Retina (tissue), 1 donor: ENCODE measurements at regions not wholly inside any gene's neighbourhood (a gene's known extent, or its start where the extent isn't known, plus 50 kb on each side); places are given as distances from the start of the nearest gene placed in this dataset.

Experiments used
- DNase-seq: peaks from one replicate; pipeline ENCODE4 v3.0.0-alpha.2; 2016

DNA sequence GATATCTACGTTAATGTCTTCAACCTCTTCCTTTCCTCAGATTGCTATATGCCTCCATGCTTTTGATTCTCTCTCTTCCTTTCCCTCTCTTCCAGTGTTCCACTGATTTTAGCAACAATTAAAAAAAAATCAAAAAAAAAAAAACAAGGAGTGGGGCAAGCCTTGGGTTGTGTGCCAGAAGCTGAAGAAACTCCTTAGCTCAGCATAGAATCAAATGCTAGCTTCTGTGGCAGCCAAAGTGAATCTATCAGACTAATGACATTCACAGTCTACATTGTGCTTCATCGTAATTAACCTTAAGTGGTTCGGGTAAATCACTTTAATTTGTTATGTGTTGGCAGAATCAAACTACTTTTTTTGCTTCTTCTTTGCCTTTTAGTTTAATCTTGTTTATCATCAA is 237.3 kb downstream of the TMEM167A start:
- DNase-seq = no peak

DNA sequence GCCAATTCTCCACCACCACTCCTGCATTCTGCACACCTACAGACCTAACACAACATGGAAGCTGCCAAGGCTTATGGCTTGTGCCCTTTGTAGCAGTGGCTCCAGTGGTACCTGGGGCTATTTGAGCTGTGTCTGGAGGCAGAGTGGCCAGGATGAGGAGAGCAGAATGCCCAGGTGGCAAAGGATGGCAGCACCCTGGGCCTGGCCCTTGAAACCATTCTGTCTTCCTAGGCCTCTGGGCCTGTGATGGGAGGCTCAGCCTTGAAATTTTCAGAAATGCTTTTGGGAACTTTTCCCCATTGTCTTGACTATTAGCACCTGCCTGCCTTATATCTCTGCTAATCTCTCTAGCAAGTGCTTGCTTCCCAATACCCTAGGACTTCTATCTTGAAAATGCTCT is 241.7 kb downstream of the TMEM167A start:
- no peak for DNase-seq

GRCh38 chr5:82834151-82834550 is 243.0 kb downstream of the TMEM167A start:
- no peak for DNase-seq

DNA sequence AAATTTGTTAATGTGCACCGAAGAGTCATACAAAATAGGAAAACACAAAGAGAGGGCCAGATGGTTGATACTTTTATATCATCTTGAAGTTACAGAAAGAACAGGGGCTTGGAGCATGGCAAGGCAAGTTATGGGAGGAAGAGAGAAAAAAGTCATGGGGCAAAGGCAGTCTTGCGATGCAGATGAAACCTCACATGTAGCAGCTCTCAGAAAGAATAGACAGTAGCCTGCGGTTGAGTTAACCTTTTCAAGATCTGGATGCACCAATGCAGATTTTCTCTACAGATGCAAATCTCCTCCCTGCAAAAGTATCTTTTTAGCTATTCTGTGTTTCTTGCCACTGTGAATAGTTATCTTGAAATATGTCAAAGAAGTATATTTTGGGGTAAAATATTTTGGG is 243.9 kb downstream of the TMEM167A start:
- no peak for DNase-seq

- DNase-seq = no peak
These were observed 244.7 kb downstream of the TMEM167A start for GRCh38 chr5:82832445-82832844.

DNA sequence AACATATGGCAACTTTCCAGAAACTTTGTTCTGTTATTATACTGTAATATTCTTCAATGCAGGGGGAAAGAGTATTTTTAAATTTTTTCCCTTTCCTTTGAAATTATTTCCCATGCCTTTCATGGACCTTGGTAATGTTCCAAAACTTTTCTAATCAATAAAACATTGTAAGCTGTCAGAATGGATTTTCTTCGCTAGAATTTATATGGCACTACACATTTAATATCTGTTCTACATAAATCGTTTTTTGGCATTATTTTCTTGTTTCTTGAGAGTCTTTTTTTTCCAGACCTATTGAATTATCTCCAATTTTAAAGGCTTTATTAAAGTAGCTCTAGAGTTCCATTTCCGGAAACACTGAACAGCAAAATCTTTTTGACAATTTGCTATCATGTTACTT is 249.0 kb downstream of the TMEM167A start:
- DNase-seq = no peak

DNA sequence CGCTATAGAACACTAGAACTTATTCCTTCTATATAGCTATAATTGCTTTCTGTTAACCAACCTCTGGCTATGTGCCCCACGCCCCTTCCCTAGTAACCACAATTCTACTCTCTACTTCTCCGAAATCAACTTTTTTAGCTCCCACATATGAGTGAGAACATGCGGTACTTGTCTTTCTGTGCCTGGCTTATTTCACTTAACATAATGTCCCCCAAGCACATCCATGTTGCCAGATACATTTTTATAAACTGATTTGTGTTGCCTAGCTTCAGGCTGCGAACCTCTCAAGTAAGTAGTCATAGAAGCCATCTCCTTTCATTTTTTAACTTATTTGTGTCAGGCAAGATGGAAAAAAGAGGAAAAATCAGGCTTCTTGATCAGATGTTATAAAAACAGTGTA is 249.5 kb downstream of the TMEM167A start:
- DNase-seq = no peak

GRCh38 chr5:82822634-82822927 is 254.6 kb downstream of the TMEM167A start:
- DNase-seq = no peak

GRCh38 chr5:82821846-82822633 is 255.2 kb downstream of the TMEM167A start:
- DNase-seq = peak; percentile 10

DNA sequence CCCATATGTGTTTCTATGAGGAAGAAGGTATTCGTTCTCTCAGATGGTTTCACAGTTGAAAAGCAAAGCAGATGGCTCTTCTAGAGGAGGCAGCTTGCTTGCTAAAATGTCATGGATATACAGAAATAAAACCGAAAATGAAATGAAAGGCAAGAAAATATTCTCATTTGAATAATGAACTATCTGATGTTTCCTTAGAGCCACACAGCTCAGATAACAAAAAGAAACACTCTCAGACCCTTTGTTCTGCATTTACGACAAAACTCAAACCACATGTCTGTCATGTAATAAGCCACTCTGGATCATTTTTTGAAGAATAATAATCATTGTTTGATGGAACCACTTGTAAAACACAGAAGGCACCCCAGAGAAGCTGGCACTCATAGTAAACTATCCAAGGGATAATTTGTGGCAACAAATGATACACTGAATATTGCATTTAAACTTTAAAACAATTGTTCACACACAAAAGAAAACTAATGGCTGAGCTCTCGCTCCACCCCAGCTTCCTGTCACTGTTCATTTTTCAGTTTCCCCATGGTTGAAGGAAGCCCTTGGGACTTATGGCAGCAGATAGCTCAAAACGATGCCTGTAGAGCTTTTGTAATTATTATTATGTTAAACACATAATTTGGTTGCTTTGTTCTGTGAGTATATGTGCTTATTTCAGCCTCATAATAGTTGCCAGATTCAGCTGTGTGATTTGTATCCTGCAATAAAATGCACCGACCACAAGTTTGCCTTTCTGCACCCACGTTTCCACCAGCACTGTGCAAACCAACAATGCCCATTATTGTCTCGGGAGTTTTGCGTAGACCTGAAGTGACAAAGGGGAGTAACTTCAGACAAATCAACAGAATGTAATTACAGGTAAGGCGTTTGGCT is 256.0 kb downstream of the TMEM167A start:
- DNase-seq = peak; percentile 36

- DNase-seq = no peak
These were observed 257.0 kb downstream of the TMEM167A start for GRCh38 chr5:82820188-82820587.

GRCh38 chr5:82817897-82818676 is 259.1 kb downstream of the TMEM167A start:
- no peak for DNase-seq

DNA sequence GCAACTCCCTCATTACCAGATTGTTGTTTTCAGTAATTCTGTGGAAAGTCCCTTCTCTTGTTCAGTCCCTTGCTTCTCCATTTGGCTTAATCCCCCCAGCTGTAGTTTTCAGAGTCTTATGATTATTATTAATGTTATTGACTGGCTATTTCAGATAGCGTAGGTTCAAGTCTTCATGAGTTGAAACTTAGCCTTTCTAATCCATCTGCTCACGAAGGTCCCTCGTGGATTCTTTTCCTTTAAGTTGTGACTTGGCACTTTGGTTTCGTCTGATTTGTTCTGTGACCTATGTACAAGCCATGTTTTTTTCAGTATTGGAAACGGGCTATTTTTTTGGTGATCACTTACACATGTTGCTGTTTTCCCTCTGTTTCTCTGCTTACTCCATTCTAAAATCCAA is 260.3 kb downstream of the TMEM167A start:
- no peak for DNase-seq

DNA sequence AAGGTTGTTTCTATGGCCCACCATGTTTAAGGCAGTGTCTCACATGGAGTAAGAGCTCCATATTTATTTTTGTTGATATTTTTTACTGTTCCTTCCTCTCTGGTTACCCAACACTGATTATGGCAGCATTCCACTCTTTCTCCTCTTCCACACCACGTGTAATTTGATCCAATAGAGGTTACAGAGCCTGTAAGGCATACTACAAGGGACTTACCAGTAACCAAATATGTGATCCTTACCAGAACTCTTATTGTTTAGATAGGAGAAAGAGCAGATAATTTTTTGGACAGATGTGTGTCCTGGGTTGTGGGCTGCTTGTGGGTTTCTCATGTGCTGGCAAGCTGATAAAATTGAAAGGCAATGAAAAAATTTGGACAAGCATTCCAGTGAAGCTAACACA is 261.3 kb downstream of the TMEM167A start:
- no peak for DNase-seq

DNA sequence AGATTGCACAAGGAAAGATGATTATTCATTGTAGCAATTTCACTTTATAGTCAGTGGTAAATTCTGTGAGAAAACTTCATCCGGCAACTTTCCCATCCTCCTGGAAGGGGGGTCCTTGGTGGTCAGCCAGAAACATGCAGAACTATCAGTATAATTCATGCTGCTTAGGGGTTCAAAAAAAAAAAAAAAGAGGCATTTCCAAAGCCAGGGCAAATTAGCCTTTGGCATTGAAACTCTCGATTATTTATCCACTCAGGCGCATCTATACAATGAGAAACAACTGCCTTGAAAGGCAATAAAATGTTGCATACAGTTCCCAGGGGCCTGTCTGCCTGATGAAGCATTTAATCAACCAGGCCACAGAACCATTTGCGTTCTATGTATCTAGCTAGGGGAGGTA is 263.3 kb downstream of the TMEM167A start:
- peak; percentile 60 for DNase-seq

DNA sequence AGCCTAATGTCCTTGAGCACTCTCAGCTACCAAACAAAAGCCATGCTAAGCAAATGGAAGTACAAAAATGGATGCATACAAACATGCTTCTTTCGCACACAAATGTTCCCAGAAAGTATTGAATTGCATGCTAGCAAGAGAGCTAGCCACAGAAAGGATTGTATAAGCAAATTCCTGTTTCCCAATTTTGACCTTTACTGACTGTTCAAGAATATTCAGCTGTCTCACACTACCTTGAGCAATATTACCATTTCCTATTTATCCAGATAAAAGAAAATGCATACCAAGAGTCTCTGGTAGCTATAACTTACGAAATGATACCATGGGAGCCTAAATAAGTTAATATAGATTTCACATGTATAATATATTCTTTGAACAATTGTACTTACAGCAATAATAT is 264.6 kb downstream of the TMEM167A start:
- DNase-seq = no peak

DNA sequence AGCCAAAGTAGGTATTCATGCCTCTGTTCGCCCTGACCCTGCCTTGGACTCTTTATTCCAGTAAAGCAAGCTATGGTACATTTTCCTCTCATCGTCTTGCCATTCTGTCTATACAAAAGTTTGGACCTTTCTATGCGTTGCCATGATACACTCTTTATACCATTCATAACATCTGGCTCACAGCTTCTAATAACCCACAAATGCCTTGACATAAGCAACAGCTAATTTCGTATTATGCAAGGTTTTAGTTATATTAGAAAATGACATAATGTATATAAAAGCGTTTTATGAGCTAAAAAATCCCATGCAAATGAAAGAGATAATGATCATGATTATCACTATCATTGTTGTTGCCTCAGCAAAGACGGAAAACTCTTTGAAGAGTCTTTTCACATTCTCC is 265.7 kb downstream of the TMEM167A start:
- DNase-seq = no peak

- DNase-seq = no peak
These were observed 267.6 kb downstream of the TMEM167A start for GRCh38 chr5:82809420-82810143.

DNA sequence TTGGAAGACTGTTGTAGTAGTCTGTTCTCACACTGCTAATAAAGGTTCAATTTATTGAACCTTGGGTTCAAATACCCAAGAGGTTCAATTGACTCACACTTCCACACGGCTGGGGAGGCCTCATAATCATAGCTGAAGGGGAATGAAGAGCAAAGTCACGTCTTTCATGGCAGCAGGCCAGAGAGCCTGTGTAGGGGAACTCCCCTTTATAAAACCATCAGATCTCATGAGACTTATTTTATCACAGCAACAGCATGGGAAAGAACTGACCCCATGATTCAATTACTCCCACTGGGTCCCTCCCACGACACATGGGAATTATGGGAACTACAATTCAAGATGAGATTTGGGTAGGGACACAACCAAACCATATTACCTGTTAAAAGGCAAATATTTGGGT is 268.2 kb downstream of the TMEM167A start:
- DNase-seq = no peak

GRCh38 chr5:82807021-82807420 is 270.2 kb downstream of the TMEM167A start:
- DNase-seq = no peak

GRCh38 chr5:82806513-82806912 is 270.7 kb downstream of the TMEM167A start:
- DNase-seq = no peak

- DNase-seq = no peak
These were observed 273.0 kb downstream of the TMEM167A start for GRCh38 chr5:82804155-82804690.

GRCh38 chr5:82802954-82803353 is 274.2 kb downstream of the TMEM167A start:
- DNase-seq = no peak
